ENCODE measurements at regions not wholly inside any gene's neighbourhood (a gene's known extent, or its start where the extent isn't known, plus 50 kb on each side); places are given as distances from the start of the nearest gene placed in this dataset.

DNA sequence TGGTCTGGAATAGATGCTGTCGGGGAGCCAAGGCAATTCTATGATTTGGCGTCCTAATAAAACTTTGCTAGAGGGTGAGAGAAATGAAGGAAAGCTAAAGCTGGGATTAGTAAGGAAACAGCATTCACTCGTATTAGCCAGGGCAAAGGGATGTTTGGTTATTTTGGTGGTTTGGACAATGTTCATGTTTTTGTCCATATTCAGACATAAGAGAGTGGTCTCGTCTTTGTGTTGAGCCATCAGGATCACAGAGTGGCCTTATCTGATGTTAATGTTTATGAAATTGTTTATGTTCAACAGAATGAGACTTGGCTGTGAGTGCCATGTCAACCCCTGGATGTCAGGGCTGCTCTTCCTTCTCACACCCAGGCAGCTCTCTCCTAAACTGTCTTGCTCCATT, 58.9 kb upstream of the EPC2 start:
- TF ChIP-seq, protein P1, sequence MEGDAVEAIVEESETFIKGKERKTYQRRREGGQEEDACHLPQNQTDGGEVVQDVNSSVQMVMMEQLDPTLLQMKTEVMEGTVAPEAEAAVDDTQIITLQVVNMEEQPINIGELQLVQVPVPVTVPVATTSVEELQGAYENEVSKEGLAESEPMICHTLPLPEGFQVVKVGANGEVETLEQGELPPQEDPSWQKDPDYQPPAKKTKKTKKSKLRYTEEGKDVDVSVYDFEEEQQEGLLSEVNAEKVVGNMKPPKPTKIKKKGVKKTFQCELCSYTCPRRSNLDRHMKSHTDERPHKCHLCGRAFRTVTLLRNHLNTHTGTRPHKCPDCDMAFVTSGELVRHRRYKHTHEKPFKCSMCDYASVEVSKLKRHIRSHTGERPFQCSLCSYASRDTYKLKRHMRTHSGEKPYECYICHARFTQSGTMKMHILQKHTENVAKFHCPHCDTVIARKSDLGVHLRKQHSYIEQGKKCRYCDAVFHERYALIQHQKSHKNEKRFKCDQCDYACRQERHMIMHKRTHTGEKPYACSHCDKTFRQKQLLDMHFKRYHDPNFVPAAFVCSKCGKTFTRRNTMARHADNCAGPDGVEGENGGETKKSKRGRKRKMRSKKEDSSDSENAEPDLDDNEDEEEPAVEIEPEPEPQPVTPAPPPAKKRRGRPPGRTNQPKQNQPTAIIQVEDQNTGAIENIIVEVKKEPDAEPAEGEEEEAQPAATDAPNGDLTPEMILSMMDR (IDR thresholded peaks at IDR 0.05; ENCODE audit: borderline replicate concordance, extremely low read depth, insufficient read depth), result no peak
- Histone ChIP-seq H3K9ac (ENCODE audit: low read length in 3 of 3) (no peak overlapping the region), H3K27ac (ENCODE audit: low read depth in 2 of 2, low read length in 2 of 2) (no peak overlapping the region), H3K27me3 (ENCODE audit: control insufficient read depth, insufficient read depth, low read length) (no peaks in the 10 kb centered on the region), H3K9me3 (ENCODE audit: control insufficient read depth in 2 of 3, insufficient read depth in 1 of 3, low read length in 3 of 3) (no peaks in the 10 kb centered on the region), H3K36me3 (ENCODE audit: control insufficient read depth in 2 of 3, insufficient read depth in 3 of 3, low read length in 3 of 3) (no peaks in the 10 kb centered on the region), H3K4me3 (ENCODE audit: low read length in 3 of 3) (no peak overlapping the region), H3K4me1 (ENCODE audit: control insufficient read depth in 2 of 3, insufficient read depth in 2 of 3, low read depth in 1 of 3, low read length in 3 of 3) (no peaks in the 10 kb centered on the region)
- no peak for DNase-seq
- FAIRE-seq, result no peak
- intact Hi-C loops (cut with DNase I), result no loop called here

DNA sequence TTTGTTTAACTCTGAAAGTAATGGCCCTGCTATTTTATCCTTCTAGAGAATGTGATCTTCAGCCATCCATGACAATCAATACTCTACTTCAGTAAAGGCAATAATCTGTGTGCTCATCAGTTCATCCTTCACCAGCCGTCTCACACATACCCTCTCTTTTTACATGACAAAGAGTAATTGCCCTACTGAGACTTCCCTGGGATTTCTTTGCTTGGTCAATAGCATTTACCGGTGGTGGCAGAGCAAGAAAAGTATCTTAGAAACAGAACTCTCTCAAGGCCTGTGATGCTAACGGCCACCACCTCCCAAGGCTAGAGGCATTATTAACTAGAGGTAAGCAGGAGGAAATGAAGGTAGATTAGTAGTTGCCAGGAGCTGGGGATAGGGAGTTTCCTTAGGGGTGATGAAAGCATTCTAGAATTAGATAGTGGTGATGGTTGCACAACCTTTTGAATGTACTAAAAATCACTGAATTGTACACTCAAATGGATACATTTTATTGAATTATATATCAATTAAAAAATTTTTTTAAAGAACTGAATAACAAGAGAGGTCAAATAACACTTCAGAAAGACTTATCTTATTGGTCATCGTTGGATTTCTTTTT, 57.9 kb upstream of the EPC2 start:
- H3K4me1 ChIP-seq (ENCODE audit: control insufficient read depth in 2 of 3, insufficient read depth in 2 of 3, low read depth in 1 of 3, low read length in 3 of 3), result no peaks in the 10 kb centered on the region
- FAIRE-seq, result no peak
- H3K4me3 ChIP-seq (ENCODE audit: low read length in 3 of 3), result no peak overlapping the region
- no peaks in the 10 kb centered on the region for H3K36me3 ChIP-seq (ENCODE audit: control insufficient read depth in 2 of 3, insufficient read depth in 3 of 3, low read length in 3 of 3)
- TF ChIP-seq, protein P1 (IDR thresholded peaks at IDR 0.05; ENCODE audit: borderline replicate concordance, extremely low read depth, insufficient read depth), result no peak
- intact Hi-C loops (cut with DNase I), result no loop called here
- H3K9me3 ChIP-seq (ENCODE audit: control insufficient read depth in 2 of 3, insufficient read depth in 1 of 3, low read length in 3 of 3), result no peaks in the 10 kb centered on the region
- DNase-seq, result no peak
- no peak overlapping the region for H3K27ac ChIP-seq (ENCODE audit: low read depth in 2 of 2, low read length in 2 of 2)
- no peak overlapping the region for H3K9ac ChIP-seq (ENCODE audit: low read length in 3 of 3)
- no peaks in the 10 kb centered on the region for H3K27me3 ChIP-seq (ENCODE audit: control insufficient read depth, insufficient read depth, low read length)

DNA sequence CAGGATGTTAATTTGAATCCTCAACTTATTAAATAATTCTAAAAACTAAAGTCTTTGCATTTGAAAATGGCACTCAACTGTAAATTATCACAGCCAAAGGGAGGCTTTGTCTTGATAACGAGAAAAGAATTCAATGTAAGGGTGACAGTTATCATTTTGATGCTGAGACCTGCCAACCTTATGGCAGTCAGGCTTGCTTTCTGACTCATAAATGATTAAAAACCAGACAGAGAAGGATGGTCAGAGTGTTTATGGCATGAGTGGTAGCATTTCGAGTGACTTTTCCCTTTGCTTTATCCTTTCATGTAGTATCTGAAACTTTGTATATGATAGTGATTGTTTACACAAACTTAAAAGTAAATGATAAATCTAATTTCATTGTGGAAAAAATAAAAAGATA, 53.9 kb upstream of the EPC2 start:
- FAIRE-seq, result no peak
- Histone ChIP-seq H3K4me1 (ENCODE audit: control insufficient read depth in 2 of 3, insufficient read depth in 2 of 3, low read depth in 1 of 3, low read length in 3 of 3) (no peaks in the 10 kb centered on the region), H3K27me3 (ENCODE audit: control insufficient read depth, insufficient read depth, low read length) (no peaks in the 10 kb centered on the region), H3K9ac (ENCODE audit: low read length in 3 of 3) (no peak overlapping the region), H3K4me3 (ENCODE audit: low read length in 3 of 3) (no peak overlapping the region), H3K27ac (ENCODE audit: low read depth in 2 of 2, low read length in 2 of 2) (no peak overlapping the region), H3K9me3 (ENCODE audit: control insufficient read depth in 2 of 3, insufficient read depth in 1 of 3, low read length in 3 of 3) (no peaks in the 10 kb centered on the region), H3K36me3 (ENCODE audit: control insufficient read depth in 2 of 3, insufficient read depth in 3 of 3, low read length in 3 of 3) (no peaks in the 10 kb centered on the region)
- intact Hi-C loops (cut with DNase I), result no loop called here
- TF ChIP-seq, protein P1 (IDR thresholded peaks at IDR 0.05; ENCODE audit: borderline replicate concordance, extremely low read depth, insufficient read depth), result no peak
- DNase-seq, result no peak

DNA sequence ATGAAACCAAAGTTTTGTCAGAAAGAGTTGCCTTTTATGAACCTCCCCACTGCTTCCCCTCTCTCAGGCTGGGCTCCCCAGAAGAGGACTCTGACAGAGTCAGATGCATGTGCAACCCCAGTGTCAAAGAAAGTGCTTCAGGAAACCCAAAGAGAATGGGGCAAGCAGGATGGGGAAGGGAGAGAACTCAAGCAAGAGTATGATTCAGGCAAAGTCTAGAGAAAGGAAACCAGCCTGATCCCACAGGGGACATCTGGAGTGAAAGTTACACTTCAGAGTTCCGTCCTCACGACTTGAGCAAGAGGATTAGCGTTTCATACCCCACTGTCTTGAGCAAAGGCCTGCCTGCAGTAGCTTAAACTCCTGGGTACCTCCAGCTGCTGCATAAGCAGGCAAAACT, 51.8 kb upstream of the EPC2 start:
- no peaks in the 10 kb centered on the region for H3K27me3 ChIP-seq (ENCODE audit: control insufficient read depth, insufficient read depth, low read length)
- FAIRE-seq (no peak), DNase-seq (no peak)
- TF ChIP-seq, protein P1 (IDR thresholded peaks at IDR 0.05; ENCODE audit: borderline replicate concordance, extremely low read depth, insufficient read depth), result no peak
- no peaks in the 10 kb centered on the region for H3K4me1 ChIP-seq (ENCODE audit: control insufficient read depth in 2 of 3, insufficient read depth in 2 of 3, low read depth in 1 of 3, low read length in 3 of 3)
- no peaks in the 10 kb centered on the region for H3K9me3 ChIP-seq (ENCODE audit: control insufficient read depth in 2 of 3, insufficient read depth in 1 of 3, low read length in 3 of 3)
- H3K9ac ChIP-seq (ENCODE audit: low read length in 3 of 3), result no peak overlapping the region
- intact Hi-C loops (cut with DNase I), result no loop called here
- H3K4me3 ChIP-seq (ENCODE audit: low read length in 3 of 3), result no peak overlapping the region
- no peaks in the 10 kb centered on the region for H3K36me3 ChIP-seq (ENCODE audit: control insufficient read depth in 2 of 3, insufficient read depth in 3 of 3, low read length in 3 of 3)
- no peak overlapping the region for H3K27ac ChIP-seq (ENCODE audit: low read depth in 2 of 2, low read length in 2 of 2)

Measured in kidney (tissue), 13 donors.